HL-60 (cell line): ENCODE measurements at regions not wholly inside any gene's neighbourhood (a gene's known extent, or its start where the extent isn't known, plus 50 kb on each side); places are given as distances from the start of the nearest gene placed in this dataset.

Experiments used
- GABPA ChIP-seq: IDR thresholded peaks from 2 replicates; pipeline ENCODE4 v1.6.1; 2012; ENCODE audit warnings: low read depth
- POLR2AphosphoS5 ChIP-seq: IDR thresholded peaks from 2 replicates; pipeline ENCODE4 v1.6.1; 2012; ENCODE audit warnings: low read depth
- SPI1 ChIP-seq: IDR thresholded peaks from 2 replicates; pipeline ENCODE4 v1.6.1; 2012; ENCODE audit warnings: low read depth, mild to moderate bottlenecking, borderline replicate concordance
- TF ChIP-seq, protein P1 (sequence below): IDR thresholded peaks from one replicate; pipeline ENCODE4 v1.5.1; 2011; ENCODE audit warnings: low read length, control low read depth, inconsistent platforms; ENCODE audit not compliant: insufficient read depth
- TF ChIP-seq, protein P2 (sequence below): IDR thresholded peaks from 2 replicates; pipeline ENCODE4 v1.6.1; 2012; ENCODE audit warnings: low read depth; ENCODE audit not compliant: insufficient replicate concordance

DNA sequence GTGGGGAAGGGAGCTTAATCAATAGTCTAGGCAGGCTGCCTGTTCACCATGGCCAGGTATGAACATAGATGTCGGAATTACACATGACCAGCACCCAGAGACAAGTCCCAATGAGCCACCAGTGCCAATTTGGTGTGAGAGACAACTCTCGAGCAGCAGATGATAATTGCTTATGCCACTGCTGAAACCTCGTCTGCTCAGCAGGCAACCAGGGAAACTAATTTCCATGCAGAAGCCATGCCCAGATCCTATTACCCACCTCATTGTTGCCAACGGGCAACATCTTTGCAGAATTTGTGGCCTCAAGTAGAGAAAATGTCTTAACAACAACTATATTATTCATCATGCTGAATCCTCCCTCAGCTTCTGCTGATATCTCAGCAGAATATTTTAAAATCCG is 84.9 kb downstream of the CGGBP1 start:
- TF ChIP-seq POLR2AphosphoS5, result no peak
- TF ChIP-seq, protein P1, sequence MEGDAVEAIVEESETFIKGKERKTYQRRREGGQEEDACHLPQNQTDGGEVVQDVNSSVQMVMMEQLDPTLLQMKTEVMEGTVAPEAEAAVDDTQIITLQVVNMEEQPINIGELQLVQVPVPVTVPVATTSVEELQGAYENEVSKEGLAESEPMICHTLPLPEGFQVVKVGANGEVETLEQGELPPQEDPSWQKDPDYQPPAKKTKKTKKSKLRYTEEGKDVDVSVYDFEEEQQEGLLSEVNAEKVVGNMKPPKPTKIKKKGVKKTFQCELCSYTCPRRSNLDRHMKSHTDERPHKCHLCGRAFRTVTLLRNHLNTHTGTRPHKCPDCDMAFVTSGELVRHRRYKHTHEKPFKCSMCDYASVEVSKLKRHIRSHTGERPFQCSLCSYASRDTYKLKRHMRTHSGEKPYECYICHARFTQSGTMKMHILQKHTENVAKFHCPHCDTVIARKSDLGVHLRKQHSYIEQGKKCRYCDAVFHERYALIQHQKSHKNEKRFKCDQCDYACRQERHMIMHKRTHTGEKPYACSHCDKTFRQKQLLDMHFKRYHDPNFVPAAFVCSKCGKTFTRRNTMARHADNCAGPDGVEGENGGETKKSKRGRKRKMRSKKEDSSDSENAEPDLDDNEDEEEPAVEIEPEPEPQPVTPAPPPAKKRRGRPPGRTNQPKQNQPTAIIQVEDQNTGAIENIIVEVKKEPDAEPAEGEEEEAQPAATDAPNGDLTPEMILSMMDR, result no peak
- TF ChIP-seq GABPA, result no peak
- TF ChIP-seq SPI1, result no peak
- TF ChIP-seq, protein P2, sequence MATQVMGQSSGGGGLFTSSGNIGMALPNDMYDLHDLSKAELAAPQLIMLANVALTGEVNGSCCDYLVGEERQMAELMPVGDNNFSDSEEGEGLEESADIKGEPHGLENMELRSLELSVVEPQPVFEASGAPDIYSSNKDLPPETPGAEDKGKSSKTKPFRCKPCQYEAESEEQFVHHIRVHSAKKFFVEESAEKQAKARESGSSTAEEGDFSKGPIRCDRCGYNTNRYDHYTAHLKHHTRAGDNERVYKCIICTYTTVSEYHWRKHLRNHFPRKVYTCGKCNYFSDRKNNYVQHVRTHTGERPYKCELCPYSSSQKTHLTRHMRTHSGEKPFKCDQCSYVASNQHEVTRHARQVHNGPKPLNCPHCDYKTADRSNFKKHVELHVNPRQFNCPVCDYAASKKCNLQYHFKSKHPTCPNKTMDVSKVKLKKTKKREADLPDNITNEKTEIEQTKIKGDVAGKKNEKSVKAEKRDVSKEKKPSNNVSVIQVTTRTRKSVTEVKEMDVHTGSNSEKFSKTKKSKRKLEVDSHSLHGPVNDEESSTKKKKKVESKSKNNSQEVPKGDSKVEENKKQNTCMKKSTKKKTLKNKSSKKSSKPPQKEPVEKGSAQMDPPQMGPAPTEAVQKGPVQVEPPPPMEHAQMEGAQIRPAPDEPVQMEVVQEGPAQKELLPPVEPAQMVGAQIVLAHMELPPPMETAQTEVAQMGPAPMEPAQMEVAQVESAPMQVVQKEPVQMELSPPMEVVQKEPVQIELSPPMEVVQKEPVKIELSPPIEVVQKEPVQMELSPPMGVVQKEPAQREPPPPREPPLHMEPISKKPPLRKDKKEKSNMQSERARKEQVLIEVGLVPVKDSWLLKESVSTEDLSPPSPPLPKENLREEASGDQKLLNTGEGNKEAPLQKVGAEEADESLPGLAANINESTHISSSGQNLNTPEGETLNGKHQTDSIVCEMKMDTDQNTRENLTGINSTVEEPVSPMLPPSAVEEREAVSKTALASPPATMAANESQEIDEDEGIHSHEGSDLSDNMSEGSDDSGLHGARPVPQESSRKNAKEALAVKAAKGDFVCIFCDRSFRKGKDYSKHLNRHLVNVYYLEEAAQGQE, result no peak
